ENCODE measurements at regions not wholly inside any gene's neighbourhood (a gene's known extent, or its start where the extent isn't known, plus 50 kb on each side); places are given as distances from the start of the nearest gene placed in this dataset.

GRCh38 chr1:232164078-232164963 is 465.6 kb downstream of the SIPA1L2 start:
- TF ChIP-seq CTCF (IDR thresholded peaks at IDR 0.05) (no peak), POLR2A (IDR thresholded peaks at IDR 0.05) (no peak)
